ENCODE measurements at regions not wholly inside any gene's neighbourhood (a gene's known extent, or its start where the extent isn't known, plus 50 kb on each side); places are given as distances from the start of the nearest gene placed in this dataset.

DNA sequence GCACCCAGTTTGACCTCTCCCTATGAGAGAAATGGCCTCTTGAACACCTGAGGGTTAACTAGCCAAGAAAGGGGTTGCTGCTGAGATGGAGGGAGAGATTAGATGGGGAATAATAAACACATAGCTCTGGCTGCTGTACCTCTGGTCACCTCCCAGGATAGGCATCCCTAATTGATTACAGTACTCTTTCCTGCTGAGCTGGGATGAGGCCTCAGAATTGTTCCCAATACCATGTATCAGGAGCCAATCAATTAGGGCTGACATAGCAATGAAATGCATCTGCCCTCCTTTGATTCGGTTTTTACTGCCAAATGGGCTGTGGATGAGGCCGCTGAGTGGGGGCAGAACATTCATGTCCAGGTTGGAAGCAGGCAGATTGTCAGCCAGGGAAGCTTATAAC lies 339.4 kb upstream of the SLCO3A1 start:
- TF ChIP-seq, protein P1, sequence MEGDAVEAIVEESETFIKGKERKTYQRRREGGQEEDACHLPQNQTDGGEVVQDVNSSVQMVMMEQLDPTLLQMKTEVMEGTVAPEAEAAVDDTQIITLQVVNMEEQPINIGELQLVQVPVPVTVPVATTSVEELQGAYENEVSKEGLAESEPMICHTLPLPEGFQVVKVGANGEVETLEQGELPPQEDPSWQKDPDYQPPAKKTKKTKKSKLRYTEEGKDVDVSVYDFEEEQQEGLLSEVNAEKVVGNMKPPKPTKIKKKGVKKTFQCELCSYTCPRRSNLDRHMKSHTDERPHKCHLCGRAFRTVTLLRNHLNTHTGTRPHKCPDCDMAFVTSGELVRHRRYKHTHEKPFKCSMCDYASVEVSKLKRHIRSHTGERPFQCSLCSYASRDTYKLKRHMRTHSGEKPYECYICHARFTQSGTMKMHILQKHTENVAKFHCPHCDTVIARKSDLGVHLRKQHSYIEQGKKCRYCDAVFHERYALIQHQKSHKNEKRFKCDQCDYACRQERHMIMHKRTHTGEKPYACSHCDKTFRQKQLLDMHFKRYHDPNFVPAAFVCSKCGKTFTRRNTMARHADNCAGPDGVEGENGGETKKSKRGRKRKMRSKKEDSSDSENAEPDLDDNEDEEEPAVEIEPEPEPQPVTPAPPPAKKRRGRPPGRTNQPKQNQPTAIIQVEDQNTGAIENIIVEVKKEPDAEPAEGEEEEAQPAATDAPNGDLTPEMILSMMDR (conservative IDR thresholded peaks at IDR 0.05): no peak

DNA sequence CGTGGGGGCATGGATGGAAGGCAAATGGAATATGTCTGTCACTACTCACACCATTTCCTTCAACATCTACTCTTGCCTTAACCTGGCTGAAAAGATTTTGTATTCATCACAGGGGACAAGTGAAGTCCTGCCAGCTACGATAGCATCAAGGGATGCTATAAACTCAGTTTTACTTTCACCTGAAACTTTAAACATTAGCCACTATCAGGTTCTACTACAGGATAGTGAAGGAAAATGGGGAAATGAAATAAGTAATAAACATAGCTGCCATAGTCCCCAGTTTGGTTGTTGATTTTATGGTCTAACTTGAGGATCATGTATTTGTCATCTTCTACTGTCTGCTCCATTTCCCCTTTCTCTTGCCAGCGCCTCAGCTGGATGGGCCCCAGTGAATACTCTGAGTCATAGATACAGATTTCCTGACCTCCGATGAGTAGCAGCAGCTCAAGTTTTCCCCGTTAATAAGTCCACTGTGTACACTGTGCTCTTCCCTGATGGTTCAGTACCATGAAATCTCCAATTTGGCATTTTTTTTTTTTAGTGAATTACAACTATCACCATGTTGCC lies 338.2 kb upstream of the SLCO3A1 start:
- TF ChIP-seq, protein P1 (conservative IDR thresholded peaks at IDR 0.05): no peak
- no peak overlapping the region for H3K27ac ChIP-seq

More for the DNA sequence above, 339.4 kb upstream of the SLCO3A1 start:
- no peak overlapping the region for H3K27ac ChIP-seq

DNA sequence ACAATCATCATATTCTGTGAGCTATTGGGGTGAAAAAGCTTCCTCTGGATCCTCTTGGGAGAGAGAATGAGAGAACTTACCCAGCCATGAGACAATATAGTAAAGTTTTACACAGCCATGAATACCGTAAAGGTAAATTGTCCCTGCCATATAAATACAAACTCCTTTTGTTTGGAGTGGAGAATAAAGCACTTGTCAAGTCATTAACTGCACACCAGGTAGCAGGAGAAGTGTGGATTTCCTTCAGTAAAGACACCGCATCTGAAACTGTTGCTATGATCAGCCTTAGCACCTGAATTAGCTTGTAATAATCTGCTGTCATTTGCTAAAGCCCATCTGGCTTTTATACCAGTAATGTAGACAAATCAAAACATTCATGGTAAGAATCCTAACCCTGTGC lies 336.6 kb upstream of the SLCO3A1 start:
- no peak overlapping the region for H3K27ac ChIP-seq
- TF ChIP-seq, protein P1 (conservative IDR thresholded peaks at IDR 0.05): no peak

DNA sequence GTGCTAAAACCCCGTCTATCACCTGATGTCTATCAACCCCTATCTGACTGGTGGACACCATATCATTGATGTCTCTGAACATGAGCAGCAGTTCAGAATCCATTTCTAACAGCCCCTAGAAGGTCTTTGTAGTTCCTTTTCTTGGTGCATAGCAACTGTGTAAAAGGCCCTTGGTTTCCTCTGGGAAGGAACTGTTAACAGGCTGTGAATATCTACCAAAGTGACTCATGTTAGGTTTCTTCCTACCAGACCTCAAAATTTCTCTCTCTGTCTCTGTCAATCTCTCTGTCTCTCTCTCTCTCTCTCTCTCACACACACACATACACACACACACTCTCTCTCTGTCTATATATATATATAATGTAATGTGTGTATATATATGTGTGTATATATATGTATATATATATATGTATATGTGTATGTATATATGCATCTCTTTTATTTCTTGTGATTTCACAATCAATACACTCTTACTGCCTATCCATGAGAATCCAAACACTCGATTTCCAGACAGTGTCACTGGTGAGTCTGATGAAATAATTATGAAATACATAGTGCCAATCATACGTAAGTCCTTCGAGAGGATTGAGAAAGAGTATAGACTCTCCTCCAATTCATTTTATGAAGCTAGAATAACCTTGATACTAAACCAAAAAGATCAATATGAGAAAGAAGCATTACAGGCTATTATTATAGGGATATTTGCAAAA lies 335.9 kb upstream of the SLCO3A1 start:
- TF ChIP-seq, protein P1 (conservative IDR thresholded peaks at IDR 0.05): no peak

DNA sequence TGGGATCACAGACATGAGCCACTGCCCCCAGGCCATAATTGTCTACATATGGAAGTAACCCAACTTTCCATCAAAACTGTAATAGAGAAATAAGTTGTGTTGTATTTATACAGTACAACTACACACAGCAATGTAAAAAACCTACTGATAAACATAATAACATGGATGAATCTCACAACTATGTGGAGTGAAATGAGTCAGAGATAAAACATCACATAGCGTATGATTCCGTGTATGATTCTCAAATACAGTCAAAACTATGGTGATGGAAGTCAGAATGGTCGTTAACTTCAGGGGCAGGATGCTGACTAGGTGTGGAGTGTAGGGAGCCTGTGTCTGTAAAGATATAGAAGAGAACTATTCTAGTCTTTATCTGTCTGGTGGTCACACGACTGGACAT lies 332.7 kb upstream of the SLCO3A1 start:
- no peak overlapping the region for H3K27ac ChIP-seq
- TF ChIP-seq, protein P1 (conservative IDR thresholded peaks at IDR 0.05): no peak

More for the DNA sequence above, 335.9 kb upstream of the SLCO3A1 start:
- H3K27ac ChIP-seq: no peak overlapping the region

DNA sequence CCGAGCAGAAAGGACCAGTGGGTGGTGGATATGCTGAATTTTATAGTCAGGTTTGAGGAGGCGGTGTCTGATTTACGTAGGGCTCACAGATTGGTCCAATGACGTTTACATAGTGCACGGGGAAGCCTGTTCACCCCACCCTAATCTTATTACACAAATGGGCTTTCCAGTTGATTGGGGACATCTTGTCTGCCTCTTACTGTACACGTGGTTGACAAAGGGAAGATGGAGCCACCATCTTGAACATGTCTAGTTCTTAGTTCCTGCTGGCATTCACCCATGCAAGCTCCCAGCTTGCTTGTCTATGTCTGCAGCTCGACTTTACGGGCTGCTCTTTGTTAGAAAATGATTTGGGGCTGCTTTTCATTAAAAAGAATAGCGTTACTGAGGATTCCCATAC lies 332.0 kb upstream of the SLCO3A1 start:
- no peak overlapping the region for H3K27ac ChIP-seq
- TF ChIP-seq, protein P1 (conservative IDR thresholded peaks at IDR 0.05): no peak

DNA sequence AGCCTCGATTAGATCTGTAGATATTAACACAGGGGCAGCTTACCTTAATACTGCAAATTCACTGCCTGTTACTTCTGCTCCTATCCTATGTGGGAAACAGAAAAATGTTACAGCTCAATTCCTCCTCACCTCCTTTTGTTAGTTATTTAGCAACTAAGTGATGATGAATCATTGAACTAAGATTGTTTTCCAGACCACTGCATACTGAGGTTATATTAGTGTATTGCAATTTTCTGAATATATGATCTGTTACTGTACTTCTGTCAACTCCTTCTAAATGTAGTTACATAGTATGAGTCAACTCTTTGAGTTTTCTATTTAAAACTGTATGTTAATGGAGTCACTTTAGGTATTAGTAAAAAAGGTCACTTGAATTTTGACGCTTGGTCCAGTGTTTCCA lies 331.5 kb upstream of the SLCO3A1 start:
- H3K27ac ChIP-seq: no peak overlapping the region

More for the DNA sequence above, 331.5 kb upstream of the SLCO3A1 start:
- TF ChIP-seq, protein P1 (conservative IDR thresholded peaks at IDR 0.05): no peak
